T-cell (primary cell): ENCODE measurements at regions not wholly inside any gene's neighbourhood (a gene's known extent, or its start where the extent isn't known, plus 50 kb on each side); places are given as distances from the start of the nearest gene placed in this dataset.

ENCODE experiments used
- ATAC-seq, 4 experiments: fragments of 200-7000 bp in 3 of 4; fragments of 150-1000 bp in 1 of 4; cut with Tn5 transposase; replicated peaks in 1 of 4; 1 replicate in 3 of 4; 2 replicates in 1 of 4; pipeline ENCODE4 v1.10.0; 2021; ENCODE audit warnings: moderate library complexity in 3 of 4, mild to moderate bottlenecking in 2 of 4, moderate number of reproducible peaks in 1 of 4
- CTCF ChIA-PET, 2 donors: fragments of 300-600 bp; sonication (Branson Sonifier 250); formaldehyde crosslinking; loops; one replicate each; lab custom pipeline; 2022; ENCODE audit warnings: antibody characterized with exemption in 2 of 2; lab: Charles Lee
- POLR2A ChIA-PET, 2 donors: fragments of 300-600 bp; sonication (Branson Sonifier 250); formaldehyde crosslinking; loops; one replicate each; lab custom pipeline; 2022; ENCODE audit warnings: antibody characterized with exemption in 2 of 2; lab: Charles Lee
- DNase-seq, 35 experiments: peaks; one replicate each; pipeline versions ENCODE4 v3.0.0 to v3.0.0-alpha.2; 2013 to 2023
- H3K27ac ChIP-seq: one replicate; pipeline ENCODE4 v1.5.1; 2013; ENCODE audit warnings: low read length
- H3K27me3 ChIP-seq, 2 experiments: replicated peaks in 1 of 2; 1 replicate in 1 of 2; 2 replicates in 1 of 2; pipeline versions ENCODE4 v1.6.1 to v1.7.0; 2013; ENCODE audit warnings: low read length in 1 of 2, mixed read lengths in 1 of 2; ENCODE audit not compliant: control insufficient read depth in 2 of 2, insufficient read depth in 2 of 2; ENCODE audit errors: extremely low read depth in 1 of 2
- H3K36me3 ChIP-seq, 2 donors: 1 replicate in 1 of 2; 2 replicates in 1 of 2; pipeline versions ENCODE4 v1.6.1 to v1.7.0; 2013; ENCODE audit warnings: low read length in 1 of 2; ENCODE audit not compliant: control insufficient read depth in 2 of 2, insufficient read depth in 1 of 2; ENCODE audit errors: extremely low read depth in 1 of 2
- H3K4me1 ChIP-seq, 2 experiments: 1 replicate in 1 of 2; 2 replicates in 1 of 2; pipeline versions ENCODE4 v1.6.1 to v1.7.0; 2013; ENCODE audit warnings: low read length in 2 of 2, mixed read lengths in 1 of 2; ENCODE audit not compliant: insufficient read depth in 2 of 2, control insufficient read depth in 1 of 2; ENCODE audit errors: extremely low read depth in 1 of 2
- H3K4me3 ChIP-seq, 2 donors: 1 replicate in 1 of 2; 2 replicates in 1 of 2; pipeline versions ENCODE4 v1.5.1 to v1.7.0; 2013; ENCODE audit warnings: mild to moderate bottlenecking in 2 of 2, low read length in 1 of 2, moderate library complexity in 1 of 2; ENCODE audit not compliant: control insufficient read depth in 1 of 2; ENCODE audit errors: extremely low read depth in 1 of 2
- H3K9me3 ChIP-seq: 2 replicates; pipeline ENCODE4 v1.7.0; 2013
- H3K27ac Mint-ChIP-seq, 2 donors: one replicate each; pipeline ENCODE4 v1.8.0; 2020 to 2021; ENCODE audit warnings: mild to moderate bottlenecking in 2 of 2, mixed read lengths in 2 of 2
- H3K27me3 Mint-ChIP-seq, 2 donors: one replicate each; pipeline ENCODE4 v1.8.0; 2021 to 2022; ENCODE audit warnings: mixed read lengths in 2 of 2
- H3K36me3 Mint-ChIP-seq: one replicate; pipeline ENCODE4 v1.8.0; 2021; ENCODE audit warnings: mixed read lengths
- H3K4me1 Mint-ChIP-seq, 3 donors: one replicate each; pipeline ENCODE4 v1.8.0; 2020 to 2022; ENCODE audit warnings: mixed read lengths in 3 of 3, mild to moderate bottlenecking in 1 of 3
- H3K4me3 Mint-ChIP-seq, 3 donors: one replicate each; pipeline ENCODE4 v1.8.0; 2020 to 2022; ENCODE audit warnings: mild to moderate bottlenecking in 3 of 3, mixed read lengths in 3 of 3, moderate library complexity in 3 of 3
- H3K9me3 Mint-ChIP-seq, 3 donors: one replicate each; pipeline ENCODE4 v1.8.0; 2020 to 2022; ENCODE audit warnings: mixed read lengths in 3 of 3
- WGBS: methylation state at CpG from one replicate; pipeline ENCODE4 v1.1.5; 2013; ENCODE audit warnings: missing lambda C conversion rate; ENCODE audit not compliant: insufficient coverage; 5-methylcytosine and 5-hydroxymethylcytosine counted together

DNA sequence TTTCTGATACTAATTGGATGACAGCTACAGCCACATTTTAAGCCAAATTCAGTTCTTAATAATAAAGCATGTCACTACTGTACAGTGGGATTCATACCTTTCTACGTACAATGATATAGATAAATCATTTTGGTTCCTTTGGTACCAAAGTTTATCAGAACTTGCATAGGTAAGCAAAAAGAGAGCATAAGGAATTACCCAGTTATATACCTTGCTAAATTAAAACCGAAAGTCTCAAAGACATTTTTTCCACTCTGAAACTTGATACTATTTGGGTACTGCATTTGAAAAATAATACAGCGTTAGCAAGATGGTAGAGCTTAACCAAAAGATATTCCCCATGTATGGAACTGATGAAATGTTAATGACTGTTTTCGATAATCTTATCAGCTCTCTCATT, 400.9 kb upstream of the ADGRL3 start:
- no peak for DNase-seq
- CTCF ChIA-PET = no interaction called here
- no peaks in the 10 kb centered on the region for H3K27me3 Mint-ChIP-seq
- no peaks in the 10 kb centered on the region for H3K36me3 Mint-ChIP-seq
- H3K4me3 Mint-ChIP-seq = no peak overlapping the region
- no peak for ATAC-seq
- peaks cover 5 to 10% (median 9%) of the 10 kb centered on the region in 3 donors for H3K9me3 Mint-ChIP-seq
- Histone ChIP-seq H3K4me1 (no peaks in the 10 kb centered on the region), H3K36me3 (no peaks in the 10 kb centered on the region), H3K4me3 (no peak overlapping the region), H3K9me3 (no peaks in the 10 kb centered on the region), H3K27me3 (no peaks in the 10 kb centered on the region), H3K27ac (no peak overlapping the region)
- no peak overlapping the region for H3K27ac Mint-ChIP-seq
- WGBS = no CpG with 5 or more reads among the region's 4 CpGs
- POLR2A ChIA-PET = no interaction called here
- no peaks in the 10 kb centered on the region for H3K4me1 Mint-ChIP-seq

DNA sequence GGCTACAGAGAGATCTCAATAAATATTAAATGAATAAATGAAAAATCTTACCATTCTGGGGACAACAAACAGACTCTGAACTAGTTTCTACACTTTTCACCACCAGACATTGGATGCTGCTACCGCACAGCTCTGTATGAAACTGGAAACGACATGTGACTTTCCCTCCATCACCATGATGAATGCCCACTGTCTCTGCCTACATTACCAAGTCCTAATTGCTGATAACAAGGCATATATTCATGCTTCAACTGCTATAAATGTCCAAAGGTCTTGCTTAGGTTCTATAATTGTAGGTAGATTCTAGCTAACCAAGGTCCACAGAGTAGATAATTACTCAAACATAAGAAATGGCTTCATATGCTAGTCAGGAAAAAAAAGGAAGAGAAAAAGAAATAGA, 399.4 kb upstream of the ADGRL3 start:
- no peak for ATAC-seq
- DNase-seq = no peak
- Mint-ChIP-seq H3K4me1 (no peaks in the 10 kb centered on the region), H3K27me3 (no peaks in the 10 kb centered on the region), H3K9me3 (peaks cover 3 to 11% (median 9%) of the 10 kb centered on the region in 3 donors), H3K4me3 (no peak overlapping the region), H3K27ac (no peak overlapping the region), H3K36me3 (no peaks in the 10 kb centered on the region)
- Histone ChIP-seq H3K4me3 (no peak overlapping the region), H3K27ac (no peak overlapping the region), H3K36me3 (no peaks in the 10 kb centered on the region), H3K27me3 (no peaks in the 10 kb centered on the region), H3K4me1 (no peaks in the 10 kb centered on the region), H3K9me3 (no peaks in the 10 kb centered on the region)
- POLR2A ChIA-PET = no interaction called here
- CTCF ChIA-PET = no interaction called here
- 100% methylated on average over 1 of the region's 2 CpGs for WGBS

DNA sequence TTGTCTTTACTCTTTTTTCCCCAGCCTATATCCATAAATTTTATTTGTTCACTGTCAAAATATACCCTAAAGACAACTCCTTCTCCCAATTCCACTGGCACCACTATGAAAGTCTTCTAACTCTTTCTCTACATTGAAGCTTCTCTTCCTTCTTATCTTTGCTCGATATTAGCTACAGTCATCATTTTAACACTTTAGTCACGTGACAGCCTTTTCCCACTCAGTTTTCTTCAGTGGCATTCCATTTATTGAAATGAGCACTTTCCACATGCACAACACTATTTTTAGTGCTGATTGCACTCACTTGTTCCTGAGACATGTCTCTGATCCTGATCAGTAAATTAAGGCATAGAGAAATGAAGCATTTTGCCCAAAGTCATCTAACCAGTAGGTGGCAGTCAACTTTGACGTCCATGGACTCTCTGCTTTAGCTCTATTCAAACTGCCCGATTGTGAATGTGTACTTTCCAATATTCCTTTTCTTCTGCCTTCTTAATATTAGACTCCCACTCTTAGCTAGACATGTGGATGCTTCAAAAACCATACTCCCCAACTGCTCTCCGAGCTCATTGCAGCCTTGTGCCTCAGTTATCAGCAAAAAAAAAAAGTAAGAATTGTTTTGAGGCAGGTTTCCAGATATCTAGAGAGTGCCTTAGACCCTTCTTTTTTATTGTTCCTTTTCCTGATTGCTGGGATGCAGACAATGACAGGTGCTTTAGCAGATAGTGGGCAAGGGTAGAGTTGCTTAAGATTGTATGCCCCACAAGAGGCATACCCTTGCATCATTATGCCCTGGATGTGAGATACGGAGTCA, 394.4 kb upstream of the ADGRL3 start:
- POLR2A ChIA-PET = no interaction called here
- Histone ChIP-seq H3K4me3 (no peak overlapping the region), H3K27me3 (no peaks in the 10 kb centered on the region), H3K36me3 (no peaks in the 10 kb centered on the region), H3K4me1 (no peaks in the 10 kb centered on the region), H3K9me3 (no peaks in the 10 kb centered on the region), H3K27ac (no peak overlapping the region)
- Mint-ChIP-seq H3K4me3 (no peak overlapping the region), H3K9me3 (peaks cover 8 to 11% (median 10%) of the 10 kb centered on the region in 3 donors), H3K27me3 (no peaks in the 10 kb centered on the region), H3K27ac (no peak overlapping the region), H3K36me3 (no peaks in the 10 kb centered on the region), H3K4me1 (no peaks in the 10 kb centered on the region)
- 49% methylated on average over 4 of the region's 6 CpGs for WGBS
- CTCF ChIA-PET = no interaction called here
- DNase-seq = no peak
- ATAC-seq = no peak

DNA sequence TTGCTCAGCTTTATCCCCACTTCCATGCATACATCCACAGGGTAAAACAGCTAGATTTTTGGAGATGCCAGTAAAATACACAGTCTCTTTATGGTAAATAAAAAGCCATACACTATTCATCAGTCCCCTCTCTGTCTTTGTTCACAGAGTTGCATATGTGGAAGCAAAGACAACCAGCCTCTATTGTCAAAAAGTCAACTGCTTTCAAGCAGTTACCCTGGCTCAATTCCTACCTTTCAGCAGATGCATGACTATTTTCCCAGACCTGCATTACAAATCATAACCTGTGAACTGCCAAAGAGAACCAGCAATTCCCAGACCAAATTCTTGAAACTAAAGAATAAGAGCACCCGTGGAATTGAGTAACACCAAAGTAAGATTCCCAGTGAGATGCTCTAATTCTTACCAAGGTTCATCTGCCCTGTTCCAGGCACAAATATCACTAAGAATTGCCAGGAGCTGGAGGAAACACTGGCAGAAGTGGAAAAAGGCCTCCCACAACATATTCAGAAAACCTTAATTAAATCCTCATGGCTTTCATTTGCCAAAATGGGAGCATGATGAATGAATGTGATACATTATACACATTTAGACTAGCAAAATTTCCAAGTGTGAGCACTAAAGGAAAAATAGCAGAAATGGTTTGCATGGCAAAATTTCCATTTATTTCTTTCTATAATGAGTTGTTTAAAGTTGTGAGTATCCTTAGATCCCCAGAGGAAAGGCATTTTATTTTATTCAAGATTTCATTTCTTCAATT, 391.2 kb upstream of the ADGRL3 start:
- CTCF ChIA-PET = no interaction called here
- H3K4me1 Mint-ChIP-seq = no peaks in the 10 kb centered on the region
- no peak for ATAC-seq

DNA sequence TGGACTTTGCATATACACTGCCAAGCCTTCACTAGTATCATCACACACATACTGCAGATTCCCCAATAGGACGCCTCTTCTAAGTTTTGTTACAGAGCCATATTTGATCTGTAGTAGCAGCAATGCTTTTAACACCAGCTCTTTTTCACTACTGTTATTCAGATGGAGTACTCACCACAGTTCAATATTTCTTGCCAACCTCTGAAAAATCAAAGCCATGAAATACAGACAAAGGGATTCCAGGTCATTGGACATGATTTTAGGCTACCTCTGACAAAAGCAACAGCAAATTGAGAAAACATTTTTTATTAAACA, 390.7 kb upstream of the ADGRL3 start:
- POLR2A ChIA-PET = no interaction called here
- no peaks in the 10 kb centered on the region for H3K27me3 Mint-ChIP-seq
- no peak for DNase-seq
- no peak overlapping the region for H3K27ac Mint-ChIP-seq
- no peak overlapping the region for H3K27ac ChIP-seq
- H3K4me3 Mint-ChIP-seq = no peak overlapping the region
- CTCF ChIA-PET = no interaction called here
- WGBS = 100% methylated on average over 1 of the region's 1 CpG
- no peaks in the 10 kb centered on the region for H3K27me3 ChIP-seq
- no peaks in the 10 kb centered on the region for H3K36me3 Mint-ChIP-seq
- H3K4me3 ChIP-seq = no peak overlapping the region
- no peaks in the 10 kb centered on the region for H3K4me1 Mint-ChIP-seq
- H3K9me3 Mint-ChIP-seq = peaks cover 10 to 21% (median 20%) of the 10 kb centered on the region in 3 donors
- no peaks in the 10 kb centered on the region for H3K4me1 ChIP-seq
- no peak for ATAC-seq
- no peaks in the 10 kb centered on the region for H3K36me3 ChIP-seq
- no peaks in the 10 kb centered on the region for H3K9me3 ChIP-seq

More for the DNA sequence above, 391.2 kb upstream of the ADGRL3 start:
- Histone ChIP-seq H3K36me3 (no peaks in the 10 kb centered on the region), H3K9me3 (no peaks in the 10 kb centered on the region), H3K27me3 (no peaks in the 10 kb centered on the region), H3K27ac (no peak overlapping the region), H3K4me1 (no peaks in the 10 kb centered on the region), H3K4me3 (no peak overlapping the region)
- WGBS = 100% methylated on average over 1 of the region's 1 CpG
- no peak for DNase-seq
- H3K4me3 Mint-ChIP-seq = no peak overlapping the region
- H3K36me3 Mint-ChIP-seq = no peaks in the 10 kb centered on the region
- H3K9me3 Mint-ChIP-seq = peaks cover 10 to 20% (median 19%) of the 10 kb centered on the region in 3 donors
- POLR2A ChIA-PET = no interaction called here
- no peaks in the 10 kb centered on the region for H3K27me3 Mint-ChIP-seq
- H3K27ac Mint-ChIP-seq = no peak overlapping the region

DNA sequence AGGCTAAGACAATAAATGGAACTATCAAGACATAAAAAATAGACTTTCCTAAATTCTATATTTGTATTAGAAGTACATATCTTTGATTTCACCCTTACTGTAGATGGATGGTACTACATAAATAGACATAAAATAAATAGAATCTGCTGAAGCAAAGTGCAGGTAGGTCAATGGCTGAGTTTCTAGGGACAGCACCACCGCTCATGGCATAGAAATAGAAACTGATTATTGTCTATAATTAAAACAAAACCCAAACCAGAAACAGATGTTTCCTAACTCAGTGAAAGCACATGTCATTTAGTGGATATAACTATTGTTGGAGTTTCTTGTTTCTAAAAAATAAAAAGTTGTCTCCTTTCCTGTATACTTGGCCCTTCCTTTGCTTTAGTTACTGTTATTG, 387.3 kb upstream of the ADGRL3 start:
- H3K27ac ChIP-seq = no peak overlapping the region
- no peaks in the 10 kb centered on the region for H3K4me1 ChIP-seq
- Mint-ChIP-seq H3K27ac (no peak overlapping the region), H3K4me3 (no peak overlapping the region), H3K27me3 (no peaks in the 10 kb centered on the region), H3K36me3 (no peaks in the 10 kb centered on the region), H3K4me1 (no peaks in the 10 kb centered on the region), H3K9me3 (peaks cover 15 to 32% (median 20%) of the 10 kb centered on the region in 3 donors)
- H3K27me3 ChIP-seq = no peaks in the 10 kb centered on the region
- no CpG with 5 or more reads among the region's 1 CpG for WGBS
- CTCF ChIA-PET = no interaction called here
- DNase-seq (no peak), ATAC-seq (no peak)
- POLR2A ChIA-PET = no interaction called here
- no peak overlapping the region for H3K4me3 ChIP-seq
- H3K36me3 ChIP-seq = no peaks in the 10 kb centered on the region
- H3K9me3 ChIP-seq = no peaks in the 10 kb centered on the region
